Panc1 (cell line): ENCODE measurements at regions not wholly inside any gene's neighbourhood (a gene's known extent, or its start where the extent isn't known, plus 50 kb on each side); places are given as distances from the start of the nearest gene placed in this dataset.
"Not testable (repeated sequence)": the region's sequence is repeated elsewhere in the genome, so short reads cannot be mapped to it uniquely, and the experiment has no call there.

Experiments used
- ATAC-seq: fragments of 200-7000 bp; cut with Tn5 transposase; 2 replicates; pipeline ENCODE4 v1.9.1; 2020; ENCODE audit warnings: mild to moderate bottlenecking, moderate library complexity
- BruUV-seq: library from RNA; stranded (reverse); fragments of 400-500 nt; replicated peaks from 2 replicates; lab custom pipeline; 2021; lab: Mats Ljungman, UMichigan
- CTCF ChIA-PET: fragments of 300-600 bp; sonication (Branson Sonifier 250); formaldehyde crosslinking; loops from one replicate; lab custom pipeline; 2022; ENCODE audit warnings: antibody characterized with exemption; lab: Charles Lee
- POLR2A ChIA-PET: fragments of 300-600 bp; sonication (Branson Sonifier 250); formaldehyde crosslinking; loops from one replicate; lab custom pipeline; 2022; ENCODE audit warnings: antibody characterized with exemption; lab: Charles Lee
- DNase-seq: peaks from one replicate; pipeline ENCODE4 v3.0.0-alpha.2; 2010; ENCODE audit warnings: low read depth, low spot score
- H3K27ac ChIP-seq: 2 replicates; pipeline ENCODE4 v1.5.1; 2011; ENCODE audit warnings: mild to moderate bottlenecking, low read length, inconsistent platforms
- H3K27me3 ChIP-seq: fragments of 200-500 bp; sonication (Bioruptor generic); 2 replicates; pipeline ENCODE4 v1.6.0; 2014; ENCODE audit warnings: low read length, inconsistent platforms; ENCODE audit not compliant: control insufficient read depth, insufficient read depth
- H3K36me3 ChIP-seq: fragments of 200-500 bp; sonication (Bioruptor generic); 2 replicates; pipeline ENCODE4 v1.5.1; 2014; ENCODE audit warnings: inconsistent platforms, mild to moderate bottlenecking, low read length, moderate library complexity; ENCODE audit not compliant: control insufficient read depth, insufficient read depth
- H3K4me1 ChIP-seq: 2 replicates; pipeline ENCODE4 v1.5.1; 2011; ENCODE audit warnings: inconsistent platforms, mild to moderate bottlenecking, low read length, moderate library complexity; ENCODE audit not compliant: control insufficient read depth, insufficient read depth
- H3K4me3 ChIP-seq, 2 experiments: 2 replicates each; pipeline ENCODE4 v1.5.1; 2011 to 2012; ENCODE audit warnings: low read depth in 2 of 2, low read length in 2 of 2, mild to moderate bottlenecking in 2 of 2, inconsistent platforms in 1 of 2, moderate library complexity in 1 of 2
- H3K9me3 ChIP-seq: fragments of 200-500 bp; sonication (Bioruptor generic); 2 replicates; pipeline ENCODE4 v1.5.1; 2014; ENCODE audit warnings: low read depth, mild to moderate bottlenecking, inconsistent platforms, low read length, moderate library complexity; ENCODE audit not compliant: control insufficient read depth, insufficient read depth
- CTCF ChIP-seq: fragments of 450-650 bp; IDR thresholded peaks from 2 replicates; pipeline ENCODE4 v1.5.1; 2017; ENCODE audit warnings: mild to moderate bottlenecking
- POLR2AphosphoS5 ChIP-seq: IDR thresholded peaks from 2 replicates; pipeline ENCODE4 v1.6.1; 2012; ENCODE audit warnings: mild to moderate bottlenecking, low read depth, low read length, moderate library complexity
- REST ChIP-seq, 2 experiments: IDR thresholded peaks; 2 replicates each; pipeline ENCODE4 v1.6.1; 2011 to 2012; ENCODE audit warnings: low read depth in 2 of 2, control low read depth in 1 of 2, low read length in 1 of 2, mild to moderate bottlenecking in 1 of 2, moderate library complexity in 1 of 2; ENCODE audit not compliant: insufficient read depth in 1 of 2
- SIN3A ChIP-seq: IDR thresholded peaks from 2 replicates; pipeline ENCODE4 v1.6.1; 2012; ENCODE audit warnings: low read depth, mild to moderate bottlenecking, low read length, moderate library complexity, borderline replicate concordance; ENCODE audit not compliant: insufficient read depth
- TCF7L2 ChIP-seq: IDR thresholded peaks from 2 replicates; pipeline ENCODE4 v1.6.1; 2011; ENCODE audit warnings: mild to moderate bottlenecking, low read depth, low read length, inconsistent platforms
- in situ Hi-C: cut with HindIII; loops from 2 replicates; pipeline ENCODE4 v1.10.0; 2016; ENCODE audit warnings: low sequenced_read_pairs, low pct_unique_long_range_greater_than_20kb
- intact Hi-C: fragments of 100-400 bp; cut with micrococcal nuclease; formaldehyde crosslinking; loops from one replicate; pipeline ENCODE4 v1.10.0; 2022; ENCODE audit not compliant: unreplicated experiment

GRCh38 chr4:12116009-12116552 is 687.4 kb upstream of the HS3ST1 start:
- ChIA-PET POLR2A (no interaction called here), CTCF (no interaction called here)
- Histone ChIP-seq H3K36me3 (no peaks in the 10 kb centered on the region), H3K9me3 (no peaks in the 10 kb centered on the region), H3K27me3 (no peaks in the 10 kb centered on the region), H3K4me1 (no peaks in the 10 kb centered on the region), H3K4me3 (no peak overlapping the region), H3K27ac (no peak overlapping the region)
- no peak for TF ChIP-seq SIN3A
- TF ChIP-seq CTCF: no peak
- no peak for TF ChIP-seq TCF7L2
- TF ChIP-seq POLR2AphosphoS5: no peak
- DNase-seq (no peak), ATAC-seq (no peak)
- in situ Hi-C loops: no loop called here
- intact Hi-C loops: no loop called here
- BruUV-seq: no TSS peak

- ATAC-seq: no peak
- no peaks in the 10 kb centered on the region for H3K36me3 ChIP-seq
- DNase-seq: no peak
- CTCF ChIA-PET: no interaction called here
- no peak for TF ChIP-seq TCF7L2
- BruUV-seq: no TSS peak
- intact Hi-C loops: no loop called here
- POLR2A ChIA-PET: no interaction called here
- H3K4me3 ChIP-seq: no peak overlapping the region
- H3K4me1 ChIP-seq: no peaks in the 10 kb centered on the region
- in situ Hi-C loops: no loop called here
- H3K27ac ChIP-seq: no peak overlapping the region
- no peaks in the 10 kb centered on the region for H3K27me3 ChIP-seq
- no peaks in the 10 kb centered on the region for H3K9me3 ChIP-seq
Measured at GRCh38 chr4:12110627-12111026, 681.9 kb upstream of the HS3ST1 start.

- H3K9me3 ChIP-seq, POLR2A ChIA-PET, H3K36me3 ChIP-seq, ATAC-seq, BruUV-seq, intact Hi-C loops, in situ Hi-C loops, H3K4me3 ChIP-seq, H3K27ac ChIP-seq, H3K4me1 ChIP-seq, DNase-seq, CTCF ChIA-PET, H3K27me3 ChIP-seq: not testable (repeated sequence)
Measured at GRCh38 chr4:12109056-12109455, 680.4 kb upstream of the HS3ST1 start.

GRCh38 chr4:12105519-12105918 is 676.8 kb upstream of the HS3ST1 start:
- DNase-seq (no peak), ATAC-seq (no peak)
- Histone ChIP-seq H3K9me3 (no peaks in the 10 kb centered on the region), H3K27me3 (no peaks in the 10 kb centered on the region), H3K4me1 (no peaks in the 10 kb centered on the region), H3K36me3 (no peaks in the 10 kb centered on the region), H3K27ac (no peak overlapping the region), H3K4me3 (no peak overlapping the region)
- intact Hi-C loops: no loop called here
- in situ Hi-C loops: no loop called here
- BruUV-seq: no TSS peak
- POLR2A ChIA-PET: no interaction called here
- no peak for TF ChIP-seq SIN3A
- no peak for TF ChIP-seq REST (IDR thresholded peaks at IDR 0.05; ENCODE audit: insufficient read depth in 1 of 2, low read depth in 2 of 2, low read length in 1 of 2)
- no peak for TF ChIP-seq POLR2AphosphoS5
- no peak for TF ChIP-seq CTCF
- no peak for TF ChIP-seq TCF7L2
- CTCF ChIA-PET: no interaction called here

GRCh38 chr4:12089920-12090319 is 661.2 kb upstream of the HS3ST1 start:
- H3K4me3 ChIP-seq, H3K27ac ChIP-seq, ATAC-seq, CTCF ChIA-PET, intact Hi-C loops, H3K36me3 ChIP-seq, BruUV-seq, H3K4me1 ChIP-seq, in situ Hi-C loops, DNase-seq, H3K9me3 ChIP-seq, H3K27me3 ChIP-seq, POLR2A ChIA-PET: not testable (repeated sequence)
